ENCODE measurements at regions not wholly inside any gene's neighbourhood (a gene's known extent, or its start where the extent isn't known, plus 50 kb on each side); places are given as distances from the start of the nearest gene placed in this dataset.

GRCh38 chr4:66202870-66203269 is 532.6 kb upstream of the EPHA5 start:
- Histone ChIP-seq H3K4me3 (ENCODE audit: insufficient read depth, low read length, poor library complexity, severe bottlenecking) (no peak overlapping the region), H4K20me1 (ENCODE audit: low read depth, low read length) (no peaks in the 10 kb centered on the region), H3K79me2 (ENCODE audit: insufficient read depth, low read length) (no peaks in the 10 kb centered on the region), H3K36me3 (ENCODE audit: low read length) (no peaks in the 10 kb centered on the region), H3K9ac (ENCODE audit: low read length) (no peak overlapping the region), H3F3A (ENCODE audit: insufficient read depth) (no peaks in the 10 kb centered on the region), H3K9me2 (replicated peaks; ENCODE audit: insufficient read depth, low read length) (no peaks in the 10 kb centered on the region), H3K4me2 (ENCODE audit: low read depth, low read length, poor library complexity, severe bottlenecking) (no peak overlapping the region), H3K9me3 (ENCODE audit: insufficient read depth, low read length) (no peaks in the 10 kb centered on the region), H2AFZ (ENCODE audit: low read depth, low read length, severe bottlenecking) (no peak overlapping the region), H3K27me3 (ENCODE audit: low read length) (no peaks in the 10 kb centered on the region), H3K27ac (ENCODE audit: low read depth, low read length) (no peak overlapping the region)
- no peak for TF ChIP-seq CTCF (IDR thresholded peaks at IDR 0.05; ENCODE audit: insufficient read depth, low read length, poor library complexity, severe bottlenecking)
- TF ChIP-seq EZH2phosphoT487 (conservative IDR thresholded peaks at IDR 0.05; ENCODE audit: low read length): no peak

GRCh38 chr4:66197451-66197850 is 527.2 kb upstream of the EPHA5 start:
- TF ChIP-seq CTCF (IDR thresholded peaks at IDR 0.05; ENCODE audit: insufficient read depth, low read length, poor library complexity, severe bottlenecking): no peak
- no peak for TF ChIP-seq EZH2phosphoT487 (conservative IDR thresholded peaks at IDR 0.05; ENCODE audit: low read length)
- Histone ChIP-seq H3K27me3 (ENCODE audit: low read length) (no peaks in the 10 kb centered on the region), H3F3A (ENCODE audit: insufficient read depth) (no peaks in the 10 kb centered on the region), H3K9me3 (ENCODE audit: insufficient read depth, low read length) (no peaks in the 10 kb centered on the region), H4K20me1 (ENCODE audit: low read depth, low read length) (no peaks in the 10 kb centered on the region), H3K4me2 (ENCODE audit: low read depth, low read length, poor library complexity, severe bottlenecking) (no peak overlapping the region), H3K36me3 (ENCODE audit: low read length) (no peaks in the 10 kb centered on the region), H3K9ac (ENCODE audit: low read length) (no peak overlapping the region), H3K4me3 (ENCODE audit: insufficient read depth, low read length, poor library complexity, severe bottlenecking) (no peak overlapping the region), H3K79me2 (ENCODE audit: insufficient read depth, low read length) (no peaks in the 10 kb centered on the region), H3K9me2 (replicated peaks; ENCODE audit: insufficient read depth, low read length) (no peaks in the 10 kb centered on the region), H2AFZ (ENCODE audit: low read depth, low read length, severe bottlenecking) (no peak overlapping the region), H3K27ac (ENCODE audit: low read depth, low read length) (no peak overlapping the region)

- H4K20me1 ChIP-seq (ENCODE audit: low read depth, low read length): no peaks in the 10 kb centered on the region
- H3K4me2 ChIP-seq (ENCODE audit: low read depth, low read length, poor library complexity, severe bottlenecking): no peak overlapping the region
- no peak overlapping the region for H3K27ac ChIP-seq (ENCODE audit: low read depth, low read length)
- H3K4me3 ChIP-seq (ENCODE audit: insufficient read depth, low read length, poor library complexity, severe bottlenecking): no peak overlapping the region
- TF ChIP-seq EZH2phosphoT487 (conservative IDR thresholded peaks at IDR 0.05; ENCODE audit: low read length): no peak
- no peak for TF ChIP-seq CTCF (IDR thresholded peaks at IDR 0.05; ENCODE audit: insufficient read depth, low read length, poor library complexity, severe bottlenecking)
- no peaks in the 10 kb centered on the region for H3K9me3 ChIP-seq (ENCODE audit: insufficient read depth, low read length)
- no peak overlapping the region for H3K9ac ChIP-seq (ENCODE audit: low read length)
- H3K9me2 ChIP-seq (replicated peaks; ENCODE audit: insufficient read depth, low read length): no peaks in the 10 kb centered on the region
- no peaks in the 10 kb centered on the region for H3F3A ChIP-seq (ENCODE audit: insufficient read depth)
- no peaks in the 10 kb centered on the region for H3K27me3 ChIP-seq (ENCODE audit: low read length)
- no peak overlapping the region for H2AFZ ChIP-seq (ENCODE audit: low read depth, low read length, severe bottlenecking)
- no peaks in the 10 kb centered on the region for H3K79me2 ChIP-seq (ENCODE audit: insufficient read depth, low read length)
- H3K36me3 ChIP-seq (ENCODE audit: low read length): no peaks in the 10 kb centered on the region
These were observed 523.2 kb upstream of the EPHA5 start for GRCh38 chr4:66193487-66193886.

Measured in SU-DHL-6 (cell line).